Astrocyte (in vitro differentiated cells and primary cell): ENCODE measurements at regions not wholly inside any gene's neighbourhood (a gene's known extent, or its start where the extent isn't known, plus 50 kb on each side); places are given as distances from the start of the nearest gene placed in this dataset.

Experiments
- DNase-seq: peaks from one replicate; pipeline ENCODE4 v3.0.0-alpha.2; 2010; ENCODE audit warnings: low read depth
- FAIRE-seq: peaks from 2 replicates; lab custom pipeline; 2011; peaks lifted over from hg19 to GRCh38; lab: Jason Lieb, UNC
- H2AFZ ChIP-seq: 2 replicates; pipeline ENCODE4 v1.6.0; 2012; ENCODE audit warnings: low read depth, low read length, inconsistent platforms
- H3K27ac ChIP-seq: 2 replicates; pipeline ENCODE4 v1.5.1; 2011; ENCODE audit warnings: low read depth, low read length, inconsistent platforms
- H3K27me3 ChIP-seq: 2 replicates; pipeline ENCODE4 v1.6.0; 2011; ENCODE audit warnings: low read length, inconsistent platforms; ENCODE audit not compliant: insufficient read depth
- H3K36me3 ChIP-seq: 2 replicates; pipeline ENCODE4 v1.5.1; 2011; ENCODE audit warnings: low read length, inconsistent platforms; ENCODE audit not compliant: insufficient read depth
- H3K4me1 ChIP-seq: 2 replicates; pipeline ENCODE4 v1.5.1; 2011; ENCODE audit warnings: low read length, inconsistent platforms; ENCODE audit not compliant: insufficient read depth
- H3K4me2 ChIP-seq: 2 replicates; pipeline ENCODE4 v1.6.0; 2012; ENCODE audit warnings: low read length, inconsistent platforms
- H3K4me3 ChIP-seq: 2 replicates; pipeline ENCODE4 v1.5.1; 2011; ENCODE audit warnings: low read depth, mild to moderate bottlenecking, low read length, inconsistent platforms; ENCODE audit not compliant: insufficient read depth
- H3K79me2 ChIP-seq: 2 replicates; pipeline ENCODE4 v1.6.0; 2012; ENCODE audit warnings: mild to moderate bottlenecking, low read length, inconsistent platforms; ENCODE audit not compliant: insufficient read depth
- H3K9ac ChIP-seq: 2 replicates; pipeline ENCODE4 v1.6.0; 2012; ENCODE audit warnings: mild to moderate bottlenecking, low read length, inconsistent platforms
- H3K9me3 ChIP-seq: 2 replicates; pipeline ENCODE4 v1.5.1; 2012; ENCODE audit warnings: low read depth, mild to moderate bottlenecking, low read length, inconsistent platforms; ENCODE audit not compliant: insufficient read depth
- H4K20me1 ChIP-seq: 2 replicates; pipeline ENCODE4 v1.6.0; 2012; ENCODE audit warnings: low read length, inconsistent platforms; ENCODE audit not compliant: insufficient read depth
- H3K27ac Mint-ChIP-seq: one replicate; pipeline ENCODE4 v1.8.0; 2021; ENCODE audit warnings: mild to moderate bottlenecking, mixed read lengths; ENCODE audit not compliant: unreplicated experiment
- H3K27me3 Mint-ChIP-seq: one replicate; pipeline ENCODE4 v1.8.0; 2021; ENCODE audit warnings: low read depth, mixed read lengths; ENCODE audit not compliant: unreplicated experiment
- H3K36me3 Mint-ChIP-seq: one replicate; pipeline ENCODE4 v1.8.0; 2021; ENCODE audit warnings: low read depth, mixed read lengths; ENCODE audit not compliant: unreplicated experiment
- H3K4me1 Mint-ChIP-seq: one replicate; pipeline ENCODE4 v1.8.0; 2021; ENCODE audit warnings: low read depth, mixed read lengths; ENCODE audit not compliant: unreplicated experiment
- H3K4me3 Mint-ChIP-seq: one replicate; pipeline ENCODE4 v1.8.0; 2021; ENCODE audit warnings: mild to moderate bottlenecking, moderate library complexity, mixed read lengths; ENCODE audit not compliant: unreplicated experiment
- H3K9me3 Mint-ChIP-seq: one replicate; pipeline ENCODE4 v1.8.0; 2021; ENCODE audit warnings: mild to moderate bottlenecking, mixed read lengths; ENCODE audit not compliant: unreplicated experiment
- CTCF ChIP-seq: IDR thresholded peaks from 2 replicates; pipeline ENCODE4 v1.5.1; 2011; ENCODE audit warnings: low read depth, mild to moderate bottlenecking, inconsistent platforms, low read length, moderate library complexity; ENCODE audit not compliant: insufficient read depth
- EZH2 ChIP-seq: IDR thresholded peaks from 2 replicates; pipeline ENCODE4 v1.6.1; 2012; ENCODE audit warnings: mild to moderate bottlenecking, low read length, inconsistent platforms; ENCODE audit not compliant: insufficient read depth

- Histone ChIP-seq H3K79me2 (no peaks in the 10 kb centered on the region), H3K9ac (no peak overlapping the region), H3K4me2 (no peak overlapping the region), H4K20me1 (no peaks in the 10 kb centered on the region), H3K4me1 (no peaks in the 10 kb centered on the region), H3K27ac (no peak overlapping the region), H3K4me3 (no peak overlapping the region), H3K36me3 (no peaks in the 10 kb centered on the region), H3K9me3 (peaks cover 8% of the 10 kb centered on the region), H3K27me3 (no peaks in the 10 kb centered on the region), H2AFZ (no peak overlapping the region)
- H3K4me1 Mint-ChIP-seq = no peaks in the 10 kb centered on the region
- no peak for FAIRE-seq
- no peak for DNase-seq
- no peak overlapping the region for H3K27ac Mint-ChIP-seq
- H3K27me3 Mint-ChIP-seq = peaks cover 50% of the 10 kb centered on the region
- TF ChIP-seq CTCF = no peak
- TF ChIP-seq EZH2 = no peak
- no peaks in the 10 kb centered on the region for H3K36me3 Mint-ChIP-seq
- no peak overlapping the region for H3K4me3 Mint-ChIP-seq
- no peaks in the 10 kb centered on the region for H3K9me3 Mint-ChIP-seq
Measured at GRCh38 chr22:49616356-49617231, 211.1 kb downstream of the BRD1 start.

GRCh38 chr22:49614966-49615965, 212.4 kb downstream of the BRD1 start:
- H2AFZ ChIP-seq = no peak overlapping the region
- no peaks in the 10 kb centered on the region for H3K4me1 ChIP-seq
- H3K4me2 ChIP-seq = no peak overlapping the region
- H3K27ac ChIP-seq = no peak overlapping the region
- H3K27me3 ChIP-seq = no peaks in the 10 kb centered on the region
- Mint-ChIP-seq H3K9me3 (no peaks in the 10 kb centered on the region), H3K4me3 (no peak overlapping the region), H3K27ac (no peak overlapping the region), H3K27me3 (peaks cover 40% of the 10 kb centered on the region), H3K4me1 (no peaks in the 10 kb centered on the region), H3K36me3 (no peaks in the 10 kb centered on the region)
- DNase-seq = no peak
- no peak for FAIRE-seq
- no peak overlapping the region for H3K4me3 ChIP-seq
- H3K79me2 ChIP-seq = no peaks in the 10 kb centered on the region
- H3K9ac ChIP-seq = no peak overlapping the region
- H3K9me3 ChIP-seq = peaks cover 13% of the 10 kb centered on the region
- no peaks in the 10 kb centered on the region for H4K20me1 ChIP-seq
- no peaks in the 10 kb centered on the region for H3K36me3 ChIP-seq
- TF ChIP-seq CTCF (no peak), EZH2 (no peak)
